Neutrophil (primary cell): ENCODE measurements at regions not wholly inside any gene's neighbourhood (a gene's known extent, or its start where the extent isn't known, plus 50 kb on each side); places are given as distances from the start of the nearest gene placed in this dataset.

ENCODE experiments used
- H3K27ac ChIP-seq: fragments of 200-600 bp; sonication (generic); 2 replicates; pipeline ENCODE4 v1.5.1; 2016; ENCODE audit warnings: mild to moderate bottlenecking, moderate library complexity
- H3K27me3 ChIP-seq: fragments of 200-600 bp; sonication (generic); 2 replicates; pipeline ENCODE4 v1.6.0; 2016; ENCODE audit warnings: mild to moderate bottlenecking
- H3K36me3 ChIP-seq: fragments of 200-600 bp; sonication (generic); 2 replicates; pipeline ENCODE4 v1.5.1; 2017
- H3K4me1 ChIP-seq, 2 experiments: fragments of 200-600 bp in 1 of 2; sonication (generic) in 1 of 2; 1 replicate in 1 of 2; 2 replicates in 1 of 2; pipeline versions ENCODE4 v1.5.1 to v1.6.1; 2013 to 2016; ENCODE audit warnings: low read depth in 1 of 2, low read length in 1 of 2, mild to moderate bottlenecking in 1 of 2, moderate library complexity in 1 of 2; ENCODE audit not compliant: control insufficient read depth in 1 of 2, insufficient read depth in 1 of 2
- H3K4me3 ChIP-seq, 2 experiments: fragments of 200-600 bp in 1 of 2; sonication (generic) in 1 of 2; 1 replicate in 1 of 2; 2 replicates in 1 of 2; pipeline ENCODE4 v1.5.1; 2013 to 2016; ENCODE audit warnings: low read depth in 1 of 2, low read length in 1 of 2, mild to moderate bottlenecking in 1 of 2, moderate library complexity in 1 of 2
- H3K9me3 ChIP-seq: fragments of 200-600 bp; sonication (generic); 2 replicates; pipeline ENCODE4 v1.5.1; 2016
- CTCF ChIP-seq: fragments of 200-600 bp; sonication (generic); IDR thresholded peaks from 2 replicates; pipeline ENCODE4 v1.5.1; 2016; ENCODE audit warnings: antibody characterized with exemption

- Histone ChIP-seq H3K9me3 (no peaks in the 10 kb centered on the region), H3K27me3 (no peaks in the 10 kb centered on the region), H3K27ac (no peak overlapping the region), H3K4me1 (no peaks in the 10 kb centered on the region), H3K36me3 (no peaks in the 10 kb centered on the region), H3K4me3 (no peak overlapping the region)
- no peak for TF ChIP-seq CTCF
These were observed 352.2 kb downstream of the AACS start for GRCh38 chr12:125417446-125417845.

- Histone ChIP-seq H3K27ac (no peak overlapping the region), H3K4me1 (no peaks in the 10 kb centered on the region), H3K27me3 (no peaks in the 10 kb centered on the region), H3K36me3 (no peaks in the 10 kb centered on the region), H3K9me3 (no peaks in the 10 kb centered on the region), H3K4me3 (no peak overlapping the region)
- TF ChIP-seq CTCF, result no peak
These were observed 353.8 kb downstream of the AACS start for GRCh38 chr12:125418902-125419564.

GRCh38 chr12:125424909-125425308 is 359.7 kb downstream of the AACS start:
- Histone ChIP-seq H3K4me1 (no peaks in the 10 kb centered on the region), H3K36me3 (no peaks in the 10 kb centered on the region), H3K27ac (no peak overlapping the region), H3K9me3 (no peaks in the 10 kb centered on the region), H3K27me3 (no peaks in the 10 kb centered on the region), H3K4me3 (no peak overlapping the region)
- TF ChIP-seq CTCF, result no peak

- no peak for TF ChIP-seq CTCF
- Histone ChIP-seq H3K4me1 (no peaks in the 10 kb centered on the region), H3K27ac (no peak overlapping the region), H3K4me3 (no peak overlapping the region), H3K36me3 (no peaks in the 10 kb centered on the region), H3K27me3 (no peaks in the 10 kb centered on the region), H3K9me3 (no peaks in the 10 kb centered on the region)
These were observed 366.3 kb downstream of the AACS start for GRCh38 chr12:125431516-125431915.

GRCh38 chr12:125434131-125434530 is 368.9 kb downstream of the AACS start:
- H3K4me3 ChIP-seq, result no peak overlapping the region
- no peaks in the 10 kb centered on the region for H3K27me3 ChIP-seq
- TF ChIP-seq CTCF, result no peak
- no peaks in the 10 kb centered on the region for H3K4me1 ChIP-seq
- no peaks in the 10 kb centered on the region for H3K9me3 ChIP-seq
- H3K36me3 ChIP-seq, result no peaks in the 10 kb centered on the region
- H3K27ac ChIP-seq, result no peak overlapping the region
